ENCODE measurements at regions not wholly inside any gene's neighbourhood (a gene's known extent, or its start where the extent isn't known, plus 50 kb on each side); places are given as distances from the start of the nearest gene placed in this dataset.

GRCh38 chr6:140627002-140627401 lies 1252.6 kb upstream of the CITED2 start:
- DNase-seq: no peak

- DNase-seq: no peak
These were observed 1249.0 kb upstream of the CITED2 start for GRCh38 chr6:140623498-140623897.

GRCh38 chr6:140620496-140620895 lies 1246.0 kb upstream of the CITED2 start:
- DNase-seq: no peak

- no peak for DNase-seq
These were observed 1235.5 kb upstream of the CITED2 start for GRCh38 chr6:140609956-140610355.

DNA sequence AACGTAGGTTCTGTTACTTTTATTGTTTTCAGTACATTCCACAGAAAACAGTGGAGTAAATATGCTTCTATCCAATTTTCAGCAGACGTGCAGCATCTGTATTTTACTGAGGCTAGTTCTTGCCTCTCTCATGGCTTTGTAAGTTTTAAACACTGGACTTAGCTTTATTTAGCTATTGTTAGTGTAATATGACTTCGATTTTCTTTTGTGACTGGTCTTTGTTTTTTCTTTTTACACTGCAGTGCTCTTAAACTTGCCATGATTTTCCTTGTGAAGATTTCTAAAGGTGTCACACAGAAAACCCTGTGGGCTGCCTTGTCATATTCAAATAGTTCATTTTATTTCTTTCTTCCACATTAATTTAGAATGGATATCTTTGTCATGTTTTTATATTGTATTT lies 1234.9 kb upstream of the CITED2 start:
- DNase-seq: no peak

- no peak for DNase-seq
These were observed 1230.3 kb upstream of the CITED2 start for GRCh38 chr6:140604786-140605185.

- no peak for DNase-seq
These were observed 1228.2 kb upstream of the CITED2 start for GRCh38 chr6:140602431-140603248.

- DNase-seq: no peak
These were observed 1226.8 kb upstream of the CITED2 start for GRCh38 chr6:140601021-140601808.

GRCh38 chr6:140599916-140600315 lies 1225.5 kb upstream of the CITED2 start:
- DNase-seq: no peak

GRCh38 chr6:140597181-140597580 lies 1222.7 kb upstream of the CITED2 start:
- DNase-seq: no peak

DNA sequence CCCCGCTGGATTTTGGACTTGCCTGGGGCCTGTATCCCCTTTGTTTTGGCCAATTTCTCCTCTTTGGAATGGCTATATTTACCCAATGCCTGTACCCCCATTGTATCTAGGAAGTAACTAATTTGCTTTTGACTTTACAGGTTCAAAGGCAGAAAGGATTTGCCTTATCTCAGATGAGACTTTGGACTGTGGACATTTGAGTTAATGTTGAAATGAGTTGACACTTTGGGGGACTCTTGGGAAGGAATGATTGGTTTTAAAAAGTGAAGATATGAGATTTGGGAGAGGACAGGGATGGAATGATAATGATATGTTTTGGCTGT lies 1220.3 kb upstream of the CITED2 start:
- no peak for DNase-seq

GRCh38 chr6:140592877-140593276 lies 1218.4 kb upstream of the CITED2 start:
- no peak for DNase-seq

DNA sequence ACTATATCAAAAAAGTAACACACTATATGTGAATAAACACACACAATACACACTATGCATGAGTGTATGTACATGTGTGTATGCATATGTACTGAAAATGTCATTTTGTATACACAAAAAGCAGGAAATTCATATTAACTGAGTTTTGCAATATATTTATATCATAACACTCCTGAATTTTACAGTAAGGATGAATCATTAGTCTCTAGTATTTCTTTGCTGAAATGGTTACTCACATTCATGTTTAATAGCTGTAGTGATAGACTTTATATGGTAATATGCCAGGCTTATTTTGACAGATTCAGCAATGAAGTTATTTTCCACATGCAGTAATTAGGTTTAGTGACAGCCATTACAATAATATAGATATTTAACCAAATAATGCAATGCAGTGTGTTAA lies 1216.2 kb upstream of the CITED2 start:
- no peak for DNase-seq

DNA sequence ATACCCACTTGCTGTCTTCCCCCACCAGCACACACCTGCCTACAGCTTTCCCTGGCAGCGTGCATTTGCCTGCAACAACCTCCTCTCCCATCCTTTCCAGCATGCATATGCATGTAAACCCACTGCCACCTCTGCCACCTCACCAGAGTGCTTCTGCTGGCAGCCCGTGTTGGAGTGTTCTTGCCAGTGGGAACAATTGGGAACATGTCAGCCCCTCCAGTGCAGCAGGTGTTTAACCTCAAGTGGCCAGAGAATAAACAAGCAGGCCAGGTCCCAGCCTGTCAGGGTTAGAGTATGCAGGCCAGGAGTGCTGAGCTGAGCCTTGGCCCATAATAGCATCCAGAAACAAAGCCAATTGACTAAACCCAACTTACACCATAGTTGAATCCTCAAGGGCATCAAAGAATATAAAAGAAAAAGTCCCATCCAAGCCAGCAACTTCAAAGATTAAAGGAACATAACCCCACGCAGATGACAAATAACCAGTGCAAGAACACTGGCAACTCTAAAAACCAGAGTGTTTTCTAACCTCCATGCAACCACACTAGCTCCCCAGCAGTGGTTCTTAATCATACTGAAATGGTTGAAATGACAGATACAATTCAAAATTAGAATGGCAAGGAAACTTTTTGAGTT lies 1212.1 kb upstream of the CITED2 start:
- DNase-seq: no peak

DNA sequence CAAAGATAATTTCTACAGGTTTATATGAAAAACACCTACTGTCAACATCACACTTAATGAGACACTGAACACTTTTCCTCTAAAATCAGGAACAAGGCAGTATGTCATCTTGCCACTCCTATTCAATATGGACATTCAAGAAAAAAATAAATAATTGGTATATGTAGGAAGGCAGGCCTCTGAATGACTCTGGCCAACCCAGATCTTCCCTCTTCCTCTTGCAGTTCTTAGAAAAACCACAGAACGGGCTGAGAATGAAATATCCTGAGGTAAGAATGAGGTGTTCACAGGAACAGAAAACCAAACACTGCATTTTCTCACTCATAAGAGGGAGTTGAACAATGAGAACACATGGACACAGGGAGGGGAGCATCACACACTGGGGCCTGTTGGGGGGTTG lies 1207.2 kb upstream of the CITED2 start:
- DNase-seq: no peak

DNA sequence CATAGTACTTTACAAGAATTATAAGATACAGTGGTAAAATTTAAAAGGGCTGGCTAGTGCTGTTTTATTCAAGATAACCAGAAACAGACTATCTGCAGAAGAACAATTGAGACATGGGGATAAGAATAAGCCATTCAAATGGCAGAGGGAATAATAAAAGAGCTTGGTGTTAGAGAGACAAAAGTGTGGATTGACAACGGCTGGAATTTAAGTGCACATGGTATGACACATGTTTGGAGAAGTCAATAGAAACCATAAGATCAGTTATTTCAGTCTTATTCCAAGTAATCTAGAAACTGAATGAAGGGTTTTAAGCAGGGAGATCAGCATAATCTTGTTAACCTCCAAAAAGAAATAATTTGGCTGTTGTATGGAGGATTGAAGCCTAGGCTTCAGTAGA lies 1205.5 kb upstream of the CITED2 start:
- no peak for DNase-seq

GRCh38 chr6:140576004-140576555 lies 1201.6 kb upstream of the CITED2 start:
- DNase-seq: no peak

DNA sequence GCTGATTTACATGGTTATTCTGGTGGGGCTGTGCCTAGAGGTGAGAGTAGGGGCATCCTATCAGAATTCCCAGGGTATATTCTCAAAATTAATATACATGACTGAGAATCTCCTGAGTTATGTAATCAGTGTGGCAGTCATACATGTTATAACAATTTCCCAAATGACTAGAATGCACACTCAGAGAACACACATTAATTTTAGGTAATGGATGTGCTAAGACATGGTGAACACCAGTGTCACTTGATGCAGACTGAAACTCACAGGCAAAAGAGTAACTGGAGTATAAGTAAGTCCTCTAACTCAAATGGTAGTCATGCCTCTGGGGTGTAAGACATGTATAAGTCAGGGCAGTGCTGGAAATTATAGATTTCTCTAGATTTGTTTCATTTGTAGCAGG lies 1198.4 kb upstream of the CITED2 start:
- no peak for DNase-seq

- DNase-seq: no peak
These were observed 1197.7 kb upstream of the CITED2 start for GRCh38 chr6:140572129-140572528.

- no peak for DNase-seq
These were observed 1196.7 kb upstream of the CITED2 start for GRCh38 chr6:140571145-140571544.

DNA sequence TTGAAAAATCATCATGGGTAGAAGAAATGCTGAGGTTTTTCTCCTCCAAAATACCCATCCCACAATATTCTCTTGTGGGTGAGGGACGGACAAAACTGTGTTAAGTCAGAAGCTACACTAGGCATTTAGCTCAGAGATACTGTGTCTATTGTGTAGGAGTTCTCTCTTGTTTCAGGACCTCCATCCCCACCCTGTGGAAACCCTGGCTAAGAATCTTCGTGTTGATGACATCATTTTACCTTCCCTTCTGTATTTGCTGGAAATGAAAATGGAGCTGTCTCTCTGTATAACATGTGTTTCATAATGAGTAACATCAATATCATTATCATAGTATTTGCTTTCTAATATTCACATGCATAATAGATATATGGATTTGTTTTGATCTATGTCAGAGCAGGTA lies 1193.0 kb upstream of the CITED2 start:
- DNase-seq: no peak

GRCh38 chr6:140566781-140567277 lies 1192.4 kb upstream of the CITED2 start:
- no peak for DNase-seq

DNA sequence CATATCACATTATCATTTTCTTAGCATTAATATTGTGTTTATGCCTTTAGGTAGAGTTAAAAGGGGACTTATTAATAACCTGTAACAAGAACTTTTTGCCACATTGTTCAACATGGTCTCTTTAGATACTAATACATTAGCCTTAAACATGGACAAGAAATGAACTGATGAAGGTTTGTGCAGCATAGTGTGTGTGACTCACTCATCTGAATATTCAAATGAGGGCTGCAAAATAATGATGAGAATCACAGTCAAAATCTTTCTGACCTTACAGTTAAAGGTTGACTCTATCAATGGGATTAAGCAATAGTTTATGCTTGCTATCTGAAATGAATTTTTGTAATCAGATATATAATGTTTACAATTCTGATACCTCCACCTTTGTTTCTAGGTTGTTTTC lies 1189.3 kb upstream of the CITED2 start:
- no peak for DNase-seq

DNA sequence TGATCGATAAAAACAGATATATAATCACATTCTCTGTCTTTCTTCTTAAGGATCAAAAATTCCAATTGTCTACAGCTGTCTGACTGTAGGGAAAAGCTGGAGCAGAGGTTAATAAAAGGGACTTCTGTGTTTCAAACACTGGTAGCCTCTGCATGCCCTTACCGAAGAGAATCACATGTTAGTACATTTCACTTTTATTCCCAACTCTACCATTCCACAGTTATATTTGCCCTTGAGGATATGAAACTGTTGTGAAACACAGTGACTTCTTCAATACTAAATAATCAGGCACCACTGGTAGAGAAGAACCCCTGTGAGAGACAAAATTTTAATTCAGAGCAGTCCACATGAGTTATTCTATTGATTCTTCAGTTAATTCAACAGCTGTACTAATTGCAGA lies 1187.3 kb upstream of the CITED2 start:
- no peak for DNase-seq

Measured in midbrain (tissue), 1 donor.